Fibroblast of mammary gland (primary cell): ENCODE measurements at regions not wholly inside any gene's neighbourhood (a gene's known extent, or its start where the extent isn't known, plus 50 kb on each side); places are given as distances from the start of the nearest gene placed in this dataset.

Experiments
- DNase-seq: peaks from one replicate; pipeline ENCODE4 v3.0.0-alpha.2; 2010; ENCODE audit warnings: low read depth
- H3K4me3 ChIP-seq: 2 replicates; pipeline ENCODE4 v1.5.1; 2011; ENCODE audit warnings: low read depth, mild to moderate bottlenecking, low read length, moderate library complexity; ENCODE audit not compliant: control insufficient read depth
- TF ChIP-seq, protein P1 (sequence below): conservative IDR thresholded peaks from 2 replicates; pipeline ENCODE4 v1.5.1; 2011; ENCODE audit warnings: low read depth, low read length, inconsistent platforms; ENCODE audit not compliant: control insufficient read depth, insufficient read depth

DNA sequence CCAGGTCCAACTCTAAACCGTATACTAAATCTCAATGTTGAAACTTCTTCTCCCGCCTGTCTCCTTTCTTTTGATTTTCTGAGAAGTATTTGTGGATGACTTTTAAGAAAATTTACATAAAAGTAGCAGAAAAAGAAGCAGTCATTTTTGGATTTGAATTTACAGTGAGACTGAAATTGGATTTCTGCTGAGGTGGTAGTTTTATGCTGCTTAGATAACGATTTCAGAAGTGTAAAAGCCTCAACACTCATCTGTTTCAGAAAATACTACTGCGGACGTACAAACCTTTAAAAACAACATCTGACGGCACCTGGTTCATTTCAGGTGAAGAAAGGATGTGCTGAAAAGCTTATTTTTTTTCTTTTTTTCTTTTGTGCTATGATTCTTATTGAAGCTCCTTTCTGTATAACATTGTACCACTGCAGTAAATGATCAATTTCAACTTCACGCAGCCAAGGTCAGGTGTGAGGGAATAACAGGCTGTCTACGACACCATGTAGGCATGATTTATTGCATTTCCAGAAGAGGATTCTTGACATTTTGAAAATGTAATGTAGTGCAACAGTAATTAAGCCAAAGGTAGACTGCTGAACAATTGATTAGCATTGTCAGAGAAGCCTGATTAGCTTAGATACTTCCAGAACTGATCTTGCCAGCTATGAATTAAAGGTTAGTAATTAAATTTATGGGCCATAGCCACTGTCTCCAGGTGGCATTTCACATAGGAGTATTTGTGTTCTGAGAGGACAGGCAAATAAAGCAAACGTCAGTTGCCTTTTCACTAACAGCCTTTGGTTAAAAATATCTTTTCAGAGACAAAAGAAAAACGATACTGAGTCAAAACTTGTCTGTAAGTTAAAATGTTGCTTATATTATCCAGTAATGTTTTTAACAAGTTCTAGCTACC is 134.6 kb upstream of the KBTBD8 start:
- TF ChIP-seq, protein P1, sequence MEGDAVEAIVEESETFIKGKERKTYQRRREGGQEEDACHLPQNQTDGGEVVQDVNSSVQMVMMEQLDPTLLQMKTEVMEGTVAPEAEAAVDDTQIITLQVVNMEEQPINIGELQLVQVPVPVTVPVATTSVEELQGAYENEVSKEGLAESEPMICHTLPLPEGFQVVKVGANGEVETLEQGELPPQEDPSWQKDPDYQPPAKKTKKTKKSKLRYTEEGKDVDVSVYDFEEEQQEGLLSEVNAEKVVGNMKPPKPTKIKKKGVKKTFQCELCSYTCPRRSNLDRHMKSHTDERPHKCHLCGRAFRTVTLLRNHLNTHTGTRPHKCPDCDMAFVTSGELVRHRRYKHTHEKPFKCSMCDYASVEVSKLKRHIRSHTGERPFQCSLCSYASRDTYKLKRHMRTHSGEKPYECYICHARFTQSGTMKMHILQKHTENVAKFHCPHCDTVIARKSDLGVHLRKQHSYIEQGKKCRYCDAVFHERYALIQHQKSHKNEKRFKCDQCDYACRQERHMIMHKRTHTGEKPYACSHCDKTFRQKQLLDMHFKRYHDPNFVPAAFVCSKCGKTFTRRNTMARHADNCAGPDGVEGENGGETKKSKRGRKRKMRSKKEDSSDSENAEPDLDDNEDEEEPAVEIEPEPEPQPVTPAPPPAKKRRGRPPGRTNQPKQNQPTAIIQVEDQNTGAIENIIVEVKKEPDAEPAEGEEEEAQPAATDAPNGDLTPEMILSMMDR, result no peak

DNA sequence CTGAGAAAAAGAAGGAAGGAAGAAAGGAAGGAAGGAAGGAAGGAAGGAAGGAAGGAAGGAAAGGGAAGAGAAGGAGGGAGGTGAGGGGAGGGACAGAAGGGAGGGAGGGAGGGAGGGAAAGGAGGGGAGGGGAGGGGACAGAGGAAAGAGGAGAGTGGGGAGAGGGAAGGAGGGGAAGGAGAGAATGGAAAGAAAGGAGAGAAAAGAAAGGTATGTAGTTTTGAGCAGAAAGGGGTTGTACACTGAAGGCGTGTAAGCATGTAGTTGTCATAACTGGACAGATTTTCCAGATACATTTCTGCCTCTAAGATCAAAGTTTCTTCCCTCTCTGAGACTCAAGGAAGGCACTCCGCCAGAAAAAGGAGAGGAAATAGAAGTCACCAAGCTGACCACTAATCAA is 113.4 kb upstream of the KBTBD8 start:
- no peak for DNase-seq
- TF ChIP-seq, protein P1, result no peak

More for the DNA sequence above, 134.6 kb upstream of the KBTBD8 start:
- no peak for DNase-seq
- no peak overlapping the region for H3K4me3 ChIP-seq

DNA sequence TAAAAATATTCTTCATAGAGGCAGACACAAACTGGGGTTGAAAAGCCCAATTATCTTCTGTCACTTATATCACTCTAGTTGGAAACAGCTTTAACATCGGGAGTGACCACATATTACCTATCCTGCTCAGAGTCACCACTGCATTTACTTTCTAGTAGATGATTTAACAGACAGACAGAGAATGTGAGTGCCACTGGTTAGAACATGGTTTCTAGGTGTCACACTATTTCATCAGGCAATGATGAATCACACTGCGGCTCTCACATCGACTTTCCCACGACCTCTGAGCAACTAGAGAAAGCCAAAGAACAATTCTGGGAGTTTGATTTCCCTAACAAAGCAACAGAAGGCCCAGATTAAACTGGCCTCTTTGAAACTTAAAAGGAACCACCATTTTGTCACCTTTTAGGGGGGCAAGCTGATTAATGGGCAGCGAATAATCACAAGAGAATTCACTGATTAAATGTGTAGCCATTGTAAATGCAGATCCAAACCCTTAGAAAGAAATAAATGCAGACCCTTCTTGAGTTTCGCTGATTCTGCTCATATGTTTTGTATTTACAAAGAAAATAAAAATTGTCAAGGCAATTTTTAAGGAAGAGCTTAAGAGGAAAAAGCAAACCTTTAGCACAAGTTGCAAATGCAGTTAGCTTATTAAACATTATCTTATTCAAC is 112.6 kb upstream of the KBTBD8 start:
- no peak overlapping the region for H3K4me3 ChIP-seq
- TF ChIP-seq, protein P1, result no peak
- peak; percentile 38 for DNase-seq

More for the DNA sequence above, 113.4 kb upstream of the KBTBD8 start:
- no peak overlapping the region for H3K4me3 ChIP-seq

DNA sequence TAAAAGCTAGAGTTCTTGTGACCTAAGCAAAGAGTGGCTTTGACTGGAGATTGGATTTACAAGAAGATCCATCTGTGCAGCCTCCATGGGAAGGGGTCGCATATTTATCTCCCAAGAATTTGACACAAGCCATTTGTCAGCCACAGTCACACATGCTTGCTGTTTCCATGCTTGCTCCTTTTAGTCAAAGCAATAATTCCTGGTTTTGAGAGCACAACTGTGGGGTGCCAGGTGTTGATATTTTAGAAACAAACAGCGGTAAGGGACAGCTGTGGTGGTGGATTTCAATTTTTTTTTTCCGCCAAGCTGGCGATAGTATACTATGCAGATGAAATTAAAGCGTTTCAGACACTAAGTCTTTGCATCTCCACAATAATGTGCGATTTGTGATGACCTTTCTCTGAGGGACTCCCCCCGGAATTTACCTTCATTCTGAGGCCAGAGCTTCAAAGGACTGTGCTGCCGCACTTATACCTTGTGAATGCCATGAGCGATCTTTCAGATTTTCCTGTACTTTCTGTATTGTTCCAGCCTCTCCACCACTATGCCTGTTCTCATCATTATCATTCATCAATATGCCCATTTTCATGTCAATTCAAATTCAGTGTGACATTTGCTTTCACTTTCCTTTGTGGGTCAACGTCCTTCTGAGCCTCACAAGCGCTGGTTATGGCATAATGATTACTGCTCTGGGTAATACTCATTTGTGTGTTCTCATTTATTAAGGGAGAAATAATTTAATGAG is 108.2 kb upstream of the KBTBD8 start:
- no peak overlapping the region for H3K4me3 ChIP-seq
- TF ChIP-seq, protein P1, result no peak
- DNase-seq, result no peak

DNA sequence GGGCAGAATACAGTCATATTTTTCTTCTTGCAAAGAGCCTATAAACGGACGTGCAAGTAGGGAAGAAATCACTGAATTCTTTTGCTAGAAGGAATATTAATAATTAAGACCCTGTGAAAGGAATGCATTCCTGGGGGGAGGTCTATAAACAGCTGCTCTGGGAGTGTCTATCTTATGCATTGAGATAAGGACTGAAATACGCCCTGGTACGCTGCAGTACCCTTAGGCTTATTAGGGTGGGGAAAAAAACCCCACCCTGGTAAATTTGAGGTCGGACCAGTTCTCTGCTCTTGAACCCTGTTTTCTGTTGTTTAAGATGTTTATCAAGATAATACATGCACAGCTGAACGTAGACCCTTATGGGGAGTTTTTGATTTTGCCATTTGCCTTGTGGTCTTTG is 100.0 kb upstream of the KBTBD8 start:
- TF ChIP-seq, protein P1, result no peak
- no peak overlapping the region for H3K4me3 ChIP-seq
- DNase-seq, result no peak

DNA sequence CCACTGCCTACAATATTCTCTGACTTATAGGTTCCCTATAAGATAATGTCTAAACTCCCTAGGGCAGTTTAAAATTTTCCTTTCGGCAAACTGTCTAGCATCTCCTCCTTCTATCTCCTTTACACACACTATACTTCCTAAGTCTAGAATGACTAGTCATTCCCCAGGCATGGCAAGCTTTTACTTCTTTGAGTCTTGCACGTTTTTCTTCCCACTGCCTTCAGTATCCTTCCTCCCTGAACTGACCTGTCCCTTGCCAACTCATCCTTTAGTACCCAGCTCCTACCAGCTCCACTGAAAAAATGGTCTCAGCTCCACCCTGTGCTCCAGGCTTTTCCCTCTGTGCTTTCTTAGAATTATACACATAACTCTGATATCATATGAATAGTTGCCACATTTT is 93.8 kb upstream of the KBTBD8 start:
- DNase-seq, result no peak
- TF ChIP-seq, protein P1, result no peak
- no peak overlapping the region for H3K4me3 ChIP-seq
